ENCODE measurements at regions not wholly inside any gene's neighbourhood (a gene's known extent, or its start where the extent isn't known, plus 50 kb on each side); places are given as distances from the start of the nearest gene placed in this dataset.

GRCh38 chr4:186935901-186936300, 212.2 kb upstream of the FAT1 start:
- TF ChIP-seq CTCF (IDR thresholded peaks at IDR 0.05) = no peak
- no peak for TF ChIP-seq EZH2 (IDR thresholded peaks at IDR 0.05)
- no peak for TF ChIP-seq EZH2phosphoT487 (IDR thresholded peaks at IDR 0.05)

Measured in neural progenitor cell (in vitro differentiated cells).